DOHH2 (cell line): ENCODE measurements at regions not wholly inside any gene's neighbourhood (a gene's known extent, or its start where the extent isn't known, plus 50 kb on each side); places are given as distances from the start of the nearest gene placed in this dataset.

ENCODE experiments used
- CTCF ChIP-seq: fragments of 200-600 bp; sonication (generic); IDR thresholded peaks from one replicate; pipeline ENCODE4 v1.5.1; 2014; ENCODE audit warnings: antibody characterized with exemption, mild to moderate bottlenecking, low read depth, low read length; ENCODE audit not compliant: poor library complexity, severe bottlenecking
- EZH2phosphoT487 ChIP-seq: fragments of 200-600 bp; sonication (generic); IDR thresholded peaks from 2 replicates; pipeline ENCODE4 v1.6.1; 2017; ENCODE audit warnings: borderline replicate concordance, mild to moderate bottlenecking, antibody characterized with exemption, low read length, moderate library complexity, mixed read lengths

GRCh38 chr10:78742406-78742729 is 326.4 kb upstream of the ZMIZ1 start:
- TF ChIP-seq CTCF (no peak), EZH2phosphoT487 (no peak)
